ENCODE measurements at regions not wholly inside any gene's neighbourhood (a gene's known extent, or its start where the extent isn't known, plus 50 kb on each side); places are given as distances from the start of the nearest gene placed in this dataset.
"Not testable (repeated sequence)": the region's sequence is repeated elsewhere in the genome, so short reads cannot be mapped to it uniquely, and the experiment has no call there.

DNA sequence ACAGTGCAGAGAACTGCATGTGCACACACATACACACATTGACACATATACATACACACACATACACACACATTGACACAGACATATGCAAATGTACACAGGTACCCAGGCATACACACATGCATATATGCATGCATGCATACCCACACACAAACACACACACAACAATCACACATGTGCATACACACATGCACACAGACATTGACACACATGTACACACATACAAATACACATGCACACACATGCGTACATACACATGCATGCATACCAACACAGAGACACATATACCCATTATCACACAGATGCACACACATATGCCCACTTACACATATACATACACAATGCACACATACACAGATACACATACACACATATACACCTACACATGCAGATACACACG lies 299.6 kb upstream of the ADCY2 start:
- no peak for DNase-seq (ENCODE audit: insufficient read length, low spot score)
- FAIRE-seq, result no peak
- TF ChIP-seq, protein P1, sequence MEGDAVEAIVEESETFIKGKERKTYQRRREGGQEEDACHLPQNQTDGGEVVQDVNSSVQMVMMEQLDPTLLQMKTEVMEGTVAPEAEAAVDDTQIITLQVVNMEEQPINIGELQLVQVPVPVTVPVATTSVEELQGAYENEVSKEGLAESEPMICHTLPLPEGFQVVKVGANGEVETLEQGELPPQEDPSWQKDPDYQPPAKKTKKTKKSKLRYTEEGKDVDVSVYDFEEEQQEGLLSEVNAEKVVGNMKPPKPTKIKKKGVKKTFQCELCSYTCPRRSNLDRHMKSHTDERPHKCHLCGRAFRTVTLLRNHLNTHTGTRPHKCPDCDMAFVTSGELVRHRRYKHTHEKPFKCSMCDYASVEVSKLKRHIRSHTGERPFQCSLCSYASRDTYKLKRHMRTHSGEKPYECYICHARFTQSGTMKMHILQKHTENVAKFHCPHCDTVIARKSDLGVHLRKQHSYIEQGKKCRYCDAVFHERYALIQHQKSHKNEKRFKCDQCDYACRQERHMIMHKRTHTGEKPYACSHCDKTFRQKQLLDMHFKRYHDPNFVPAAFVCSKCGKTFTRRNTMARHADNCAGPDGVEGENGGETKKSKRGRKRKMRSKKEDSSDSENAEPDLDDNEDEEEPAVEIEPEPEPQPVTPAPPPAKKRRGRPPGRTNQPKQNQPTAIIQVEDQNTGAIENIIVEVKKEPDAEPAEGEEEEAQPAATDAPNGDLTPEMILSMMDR (IDR thresholded peaks at IDR 0.05; ENCODE audit: insufficient read depth, missing control alignments), result no peak

DNA sequence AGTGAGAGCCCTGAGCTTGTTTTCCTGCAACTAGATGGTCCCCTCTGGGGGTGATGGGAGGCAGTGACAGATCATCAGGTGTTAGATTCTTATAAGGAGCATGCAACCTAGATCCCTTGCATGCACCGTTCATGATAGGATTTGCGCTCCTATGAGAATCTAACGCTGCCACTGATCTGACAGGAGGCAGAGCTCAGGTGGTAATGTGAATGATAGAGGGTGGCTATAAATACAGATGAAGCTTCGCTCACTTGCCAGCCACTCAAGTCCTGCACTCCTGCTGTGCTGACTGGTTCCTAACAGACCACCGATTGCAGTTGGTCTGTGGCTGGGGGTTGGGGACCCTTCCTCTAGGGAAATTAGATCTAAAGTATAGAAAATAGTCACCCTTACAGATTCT lies 290.6 kb upstream of the ADCY2 start:
- FAIRE-seq, result no peak
- TF ChIP-seq, protein P1 (IDR thresholded peaks at IDR 0.05; ENCODE audit: insufficient read depth, missing control alignments), result no peak
- DNase-seq (ENCODE audit: insufficient read length, low spot score), result no peak

DNA sequence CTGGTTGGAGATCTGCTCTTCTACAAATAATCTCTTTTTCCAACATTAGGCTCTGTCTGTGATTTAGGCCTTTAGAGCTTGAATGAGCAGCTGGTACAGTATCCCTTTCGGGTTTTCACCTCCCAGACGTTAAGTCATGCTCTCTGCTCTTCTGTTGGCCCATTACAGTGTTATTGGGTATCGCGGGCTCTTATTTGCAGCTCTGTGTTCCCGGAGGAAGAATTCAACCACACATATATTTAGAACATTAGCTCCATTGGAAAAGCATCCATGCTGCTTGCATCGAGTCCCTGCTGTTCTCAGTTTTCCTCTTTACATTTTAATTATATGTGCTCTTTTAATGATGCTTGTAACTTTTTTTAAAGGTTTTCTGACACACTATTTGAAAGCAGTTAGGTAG lies 278.0 kb upstream of the ADCY2 start:
- FAIRE-seq, result no peak
- TF ChIP-seq, protein P1 (IDR thresholded peaks at IDR 0.05; ENCODE audit: insufficient read depth, missing control alignments), result no peak
- DNase-seq (ENCODE audit: insufficient read length, low spot score), result no peak

DNA sequence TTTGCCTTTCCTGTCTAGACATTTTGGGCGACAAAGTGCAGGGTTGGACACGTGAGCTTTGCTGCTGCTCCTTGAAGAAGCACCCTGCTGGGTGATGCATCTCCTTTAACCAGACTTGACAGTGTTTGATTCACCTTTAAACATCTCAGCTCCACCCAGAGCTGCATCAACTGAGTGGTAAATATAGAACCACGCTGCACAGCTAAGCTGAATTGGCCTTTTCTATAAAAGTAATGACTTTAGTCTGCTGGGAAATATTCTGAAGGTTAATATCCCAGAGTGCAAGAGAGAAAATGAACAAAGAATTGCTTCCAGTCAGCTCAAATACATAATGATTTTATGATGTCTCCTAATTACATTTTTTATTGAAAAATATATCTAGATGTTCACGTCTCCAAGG lies 264.3 kb upstream of the ADCY2 start:
- TF ChIP-seq, protein P1 (IDR thresholded peaks at IDR 0.05; ENCODE audit: insufficient read depth, missing control alignments), result no peak
- DNase-seq (ENCODE audit: insufficient read length, low spot score), result no peak
- no peak for FAIRE-seq

DNA sequence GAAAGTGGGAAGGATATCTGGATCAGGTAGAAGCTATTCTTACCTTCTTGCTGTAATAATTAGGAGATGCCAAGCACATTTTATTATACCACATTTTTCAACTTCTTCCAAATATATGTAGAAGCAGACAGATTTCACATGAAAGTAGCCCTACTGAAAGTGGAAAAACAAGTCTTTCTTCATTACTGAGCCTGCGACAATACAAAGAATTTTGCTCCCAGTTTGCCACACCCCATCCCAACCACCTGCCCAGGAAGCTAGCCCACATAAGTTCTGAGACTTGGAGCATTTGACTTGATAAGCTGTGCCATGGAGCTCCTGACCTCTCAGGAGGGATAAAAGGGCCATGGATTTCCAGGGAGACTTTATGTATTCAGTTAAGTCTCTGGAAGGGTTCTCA lies 249.1 kb upstream of the ADCY2 start:
- no peak for DNase-seq (ENCODE audit: insufficient read length, low spot score)
- TF ChIP-seq, protein P1 (IDR thresholded peaks at IDR 0.05; ENCODE audit: insufficient read depth, missing control alignments), result no peak
- no peak for FAIRE-seq

DNA sequence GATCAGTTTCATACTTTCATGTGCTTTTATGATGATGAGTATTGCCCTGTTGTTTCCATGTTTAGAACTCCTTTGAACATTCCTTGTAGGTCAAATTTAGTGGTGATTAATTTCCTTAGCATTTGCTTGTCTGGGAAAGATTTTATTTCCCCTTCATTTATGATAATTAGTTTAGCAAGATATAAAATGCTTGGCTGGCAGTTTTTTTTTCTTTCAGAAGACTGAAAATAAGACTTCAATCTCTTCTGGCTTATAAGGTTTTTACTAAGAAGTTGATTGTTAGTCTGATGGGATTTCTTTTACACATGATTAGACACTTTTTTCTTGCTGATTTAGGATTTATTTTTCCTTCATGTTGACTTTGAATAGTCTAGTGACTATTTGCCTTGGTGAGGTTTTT lies 238.9 kb upstream of the ADCY2 start:
- no peak for DNase-seq (ENCODE audit: insufficient read length, low spot score)
- TF ChIP-seq, protein P1 (IDR thresholded peaks at IDR 0.05; ENCODE audit: insufficient read depth, missing control alignments), result no peak
- no peak for FAIRE-seq

DNA sequence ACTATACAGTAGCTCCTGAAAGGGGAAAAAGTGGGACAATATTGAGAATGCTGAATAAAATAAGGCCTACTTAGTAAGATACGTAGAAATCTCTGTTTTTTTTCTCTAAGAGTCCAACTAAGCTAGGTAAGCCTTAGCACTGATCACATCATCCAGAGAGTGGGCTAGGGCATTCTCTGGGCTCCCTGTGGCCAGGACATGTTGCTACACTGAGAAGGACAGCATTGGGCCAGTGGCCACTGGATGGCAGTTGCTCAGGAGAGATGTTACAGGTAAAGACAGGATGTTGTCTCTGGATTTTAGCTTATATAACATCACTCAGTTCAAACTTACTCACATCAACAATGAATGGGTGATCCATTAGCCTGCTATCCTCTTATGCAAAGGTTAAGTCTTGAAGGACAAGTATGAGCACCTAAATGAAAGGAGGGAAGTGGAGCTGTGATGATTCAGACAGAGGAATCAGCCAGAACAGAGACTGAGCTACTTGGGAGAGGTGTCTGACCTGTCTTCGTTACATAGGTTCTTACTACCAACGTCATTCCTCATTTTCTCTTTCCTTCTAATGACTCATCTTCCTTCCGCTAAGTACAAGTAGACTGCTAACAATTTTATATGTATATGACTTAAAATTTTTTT lies 226.6 kb upstream of the ADCY2 start:
- no peak for DNase-seq (ENCODE audit: insufficient read length, low spot score)
- TF ChIP-seq, protein P1 (IDR thresholded peaks at IDR 0.05; ENCODE audit: insufficient read depth, missing control alignments), result no peak
- FAIRE-seq, result no peak

DNA sequence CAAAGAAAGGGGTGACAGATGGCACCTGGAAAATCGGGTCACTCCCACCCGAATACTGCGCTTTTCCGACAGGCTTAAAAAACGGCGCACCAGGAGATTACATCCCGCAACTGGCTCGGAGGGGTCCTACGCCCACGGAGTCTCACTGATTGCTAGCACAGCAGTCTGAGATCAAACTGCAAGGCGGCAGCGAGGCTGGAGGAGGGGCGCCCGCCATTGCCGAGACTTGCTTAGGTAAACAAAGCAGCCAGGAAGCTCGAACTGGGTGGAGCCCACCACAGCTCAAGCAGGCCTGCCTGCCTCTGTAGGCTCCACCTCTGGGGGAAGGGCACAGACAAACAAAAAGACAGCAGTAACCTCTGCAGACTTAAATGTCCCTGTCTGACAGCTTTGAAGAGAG lies 225.2 kb upstream of the ADCY2 start:
- FAIRE-seq; DNase-seq (ENCODE audit: insufficient read length, low spot score): not testable (repeated sequence)

Measured in D721Med (cell line).